HG03039 (cell line): ENCODE measurements at regions not wholly inside any gene's neighbourhood (a gene's known extent, or its start where the extent isn't known, plus 50 kb on each side); places are given as distances from the start of the nearest gene placed in this dataset.
A peak's percentile ranks its signal among the peaks of the same experiment; 100 is the strongest.

ENCODE experiments used
- ATAC-seq: cut with Tn5 transposase; IDR thresholded peaks from one replicate; pipeline ENCODE4 v1.9.1; 2021; ENCODE audit warnings: mild to moderate bottlenecking, moderate library complexity; ENCODE audit not compliant: unreplicated experiment

- ATAC-seq = no peak
These were observed 121.5 kb upstream of the NABP1 start for GRCh38 chr2:191556463-191556862.

GRCh38 chr2:191557841-191558240 lies 120.1 kb upstream of the NABP1 start:
- no peak for ATAC-seq

- ATAC-seq = no peak
These were observed 118.4 kb upstream of the NABP1 start for GRCh38 chr2:191559569-191559968.

- no peak for ATAC-seq
These were observed 117.4 kb upstream of the NABP1 start for GRCh38 chr2:191560411-191560980.

GRCh38 chr2:191565120-191565519 lies 112.8 kb upstream of the NABP1 start:
- ATAC-seq = no peak

- ATAC-seq = peak; percentile 49
These were observed 112.2 kb upstream of the NABP1 start for GRCh38 chr2:191565647-191566198.

GRCh38 chr2:191566344-191566743 lies 111.6 kb upstream of the NABP1 start:
- ATAC-seq = peak; percentile 62

GRCh38 chr2:191567206-191567605 lies 110.7 kb upstream of the NABP1 start:
- no peak for ATAC-seq

- ATAC-seq = no peak
These were observed 108.9 kb upstream of the NABP1 start for GRCh38 chr2:191569025-191569424.

GRCh38 chr2:191571163-191571769 lies 106.7 kb upstream of the NABP1 start:
- ATAC-seq = no peak

GRCh38 chr2:191572319-191572718 lies 105.6 kb upstream of the NABP1 start:
- ATAC-seq = no peak

GRCh38 chr2:191573216-191573615 lies 104.7 kb upstream of the NABP1 start:
- no peak for ATAC-seq

GRCh38 chr2:191574232-191574631 lies 103.7 kb upstream of the NABP1 start:
- ATAC-seq = no peak

GRCh38 chr2:191577605-191578004 lies 100.3 kb upstream of the NABP1 start:
- ATAC-seq = no peak

GRCh38 chr2:191578031-191578430 lies 99.9 kb upstream of the NABP1 start:
- ATAC-seq = no peak

- ATAC-seq = no peak
These were observed 97.4 kb upstream of the NABP1 start for GRCh38 chr2:191580581-191580980.

- ATAC-seq = no peak
These were observed 96.9 kb upstream of the NABP1 start for GRCh38 chr2:191581003-191581402.

- ATAC-seq = no peak
These were observed 95.6 kb upstream of the NABP1 start for GRCh38 chr2:191582355-191582754.

GRCh38 chr2:191591025-191591424 lies 86.9 kb upstream of the NABP1 start:
- no peak for ATAC-seq

GRCh38 chr2:191593622-191594385 lies 84.1 kb upstream of the NABP1 start:
- no peak for ATAC-seq

- no peak for ATAC-seq
These were observed 80.7 kb upstream of the NABP1 start for GRCh38 chr2:191597186-191597751.

- ATAC-seq = no peak
These were observed 79.6 kb upstream of the NABP1 start for GRCh38 chr2:191598296-191598695.
